H9 (cell line): ENCODE measurements at regions not wholly inside any gene's neighbourhood (a gene's known extent, or its start where the extent isn't known, plus 50 kb on each side); places are given as distances from the start of the nearest gene placed in this dataset.

Source experiments
- DNase-seq: peaks from one replicate; pipeline ENCODE4 v3.0.0-alpha.2; 2017
- H2AFZ ChIP-seq: one replicate; pipeline ENCODE4 v1.6.1; 2013; ENCODE audit warnings: mild to moderate bottlenecking, low read length, control low read depth, moderate library complexity
- H2AK5ac ChIP-seq: 2 replicates; pipeline ENCODE4 v1.6.1; 2013; ENCODE audit warnings: low read length, control low read depth, mixed read lengths; ENCODE audit not compliant: insufficient read length
- H2BK120ac ChIP-seq: one replicate; pipeline ENCODE4 v1.6.1; 2013; ENCODE audit warnings: low read depth, mild to moderate bottlenecking, low read length, control low read depth, inconsistent platforms; ENCODE audit not compliant: poor library complexity, severe bottlenecking
- H2BK12ac ChIP-seq: 2 replicates; pipeline ENCODE4 v1.6.1; 2013; ENCODE audit warnings: low read length, control low read depth, mixed read lengths, low read depth; ENCODE audit not compliant: insufficient read length
- H2BK15ac ChIP-seq: 2 replicates; pipeline ENCODE4 v1.6.1; 2013; ENCODE audit warnings: low read depth, low read length, control low read depth
- H2BK20ac ChIP-seq: one replicate; pipeline ENCODE4 v1.6.1; 2013; ENCODE audit warnings: low read depth, mild to moderate bottlenecking, low read length, control low read depth, inconsistent platforms; ENCODE audit not compliant: poor library complexity, severe bottlenecking
- H2BK5ac ChIP-seq: 2 replicates; pipeline ENCODE4 v1.6.1; 2013; ENCODE audit warnings: low read length, control low read depth, mixed read lengths; ENCODE audit not compliant: insufficient read length
- H3K14ac ChIP-seq: 2 replicates; pipeline ENCODE4 v1.6.1; 2013; ENCODE audit warnings: low read length, control low read depth; ENCODE audit not compliant: insufficient read depth
- H3K18ac ChIP-seq: 2 replicates; pipeline ENCODE4 v1.6.1; 2013; ENCODE audit warnings: low read depth, mild to moderate bottlenecking, mixed read lengths, low read length, control low read depth; ENCODE audit not compliant: insufficient read length
- H3K23ac ChIP-seq: 2 replicates; pipeline ENCODE4 v1.6.1; 2013; ENCODE audit warnings: low read length, control low read depth, mixed read lengths, low read depth; ENCODE audit not compliant: insufficient read length
- H3K23me2 ChIP-seq: 2 replicates; pipeline ENCODE4 v1.6.1; 2013; ENCODE audit warnings: low read depth, mild to moderate bottlenecking, mixed read lengths, low read length, control low read depth; ENCODE audit not compliant: insufficient read length, poor library complexity, severe bottlenecking
- H3K27ac ChIP-seq: 2 replicates; pipeline ENCODE4 v1.5.1; 2013; ENCODE audit warnings: low read length, control low read depth, mixed read lengths, low read depth; ENCODE audit not compliant: insufficient read length
- H3K27me3 ChIP-seq: 2 replicates; pipeline ENCODE4 v1.6.1; 2013; ENCODE audit warnings: low read length, control low read depth, inconsistent platforms; ENCODE audit not compliant: insufficient read depth
- H3K4ac ChIP-seq: 2 replicates; pipeline ENCODE4 v1.6.1; 2013; ENCODE audit warnings: low read depth, mild to moderate bottlenecking, control low read depth, inconsistent platforms, low read length, moderate library complexity
- H3K4me1 ChIP-seq: 2 replicates; pipeline ENCODE4 v1.6.1; 2013; ENCODE audit warnings: low read length, control low read depth, inconsistent platforms; ENCODE audit not compliant: insufficient read depth
- H3K4me2 ChIP-seq: 2 replicates; pipeline ENCODE4 v1.6.1; 2013; ENCODE audit warnings: low read length, control low read depth, mixed read lengths; ENCODE audit not compliant: insufficient read length, insufficient read depth
- H3K56ac ChIP-seq: 2 replicates; pipeline ENCODE4 v1.6.1; 2013; ENCODE audit warnings: low read depth, mild to moderate bottlenecking, mixed read lengths, low read length, control low read depth; ENCODE audit not compliant: insufficient read length
- H3K79me1 ChIP-seq: 2 replicates; pipeline ENCODE4 v1.6.1; 2013; ENCODE audit warnings: low read depth, mild to moderate bottlenecking, moderate library complexity, low read length, control low read depth, inconsistent platforms; ENCODE audit not compliant: insufficient read depth, poor library complexity, severe bottlenecking
- H3K79me2 ChIP-seq: 2 replicates; pipeline ENCODE4 v1.6.1; 2013; ENCODE audit warnings: low read length, control low read depth, inconsistent platforms; ENCODE audit not compliant: insufficient read depth
- H3K9ac ChIP-seq: 2 replicates; pipeline ENCODE4 v1.6.1; 2013; ENCODE audit warnings: low read length, control low read depth, mixed read lengths; ENCODE audit not compliant: insufficient read length; ENCODE audit errors: extremely low read depth
- H3K9me3 ChIP-seq: one replicate; pipeline ENCODE4 v1.6.1; 2013; ENCODE audit warnings: low read depth, low read length, inconsistent platforms; ENCODE audit not compliant: control insufficient read depth
- H3T11ph ChIP-seq: one replicate; pipeline ENCODE4 v1.6.1; 2013; ENCODE audit warnings: mild to moderate bottlenecking, low read length, control low read depth, inconsistent platforms
- H4K20me1 ChIP-seq: one replicate; pipeline ENCODE4 v1.6.1; 2013; ENCODE audit not compliant: control insufficient read depth, insufficient read length, insufficient read depth
- H4K5ac ChIP-seq: 2 replicates; pipeline ENCODE4 v1.6.1; 2013; ENCODE audit warnings: low read depth, mild to moderate bottlenecking, mixed read lengths, low read length, control low read depth; ENCODE audit not compliant: insufficient read length
- H4K8ac ChIP-seq: replicated peaks from 2 replicates; pipeline ENCODE4 v1.6.1; 2013; ENCODE audit warnings: low read length, control low read depth, mixed read lengths, low read depth; ENCODE audit not compliant: insufficient read length
- H4K91ac ChIP-seq: 2 replicates; pipeline ENCODE4 v1.6.1; 2013; ENCODE audit warnings: low read depth, mild to moderate bottlenecking, moderate library complexity, mixed read lengths, low read length, control low read depth; ENCODE audit not compliant: insufficient read length
- H3K27ac Mint-ChIP-seq, 3 experiments: 2 replicates in 2 of 3; 3 replicates in 1 of 3; pipeline ENCODE4 v1.8.0; 2020 to 2021; ENCODE audit warnings: mixed read lengths in 3 of 3, mild to moderate bottlenecking in 1 of 3, moderate library complexity in 1 of 3
- H3K27me3 Mint-ChIP-seq: 2 replicates; pipeline ENCODE4 v1.8.0; 2021; ENCODE audit warnings: low read depth, mild to moderate bottlenecking, moderate library complexity, mixed read lengths
- H3K36me3 Mint-ChIP-seq, 3 experiments: 2 replicates in 2 of 3; 3 replicates in 1 of 3; pipeline ENCODE4 v1.8.0; 2020 to 2021; ENCODE audit warnings: low read depth in 3 of 3, mixed read lengths in 3 of 3; ENCODE audit not compliant: insufficient read depth in 1 of 3
- H3K4me1 Mint-ChIP-seq, 2 experiments: 2 replicates each; pipeline ENCODE4 v1.8.0; 2020; ENCODE audit warnings: mixed read lengths in 2 of 2
- H3K4me3 Mint-ChIP-seq, 2 experiments: 2 replicates in 1 of 2; 3 replicates in 1 of 2; pipeline ENCODE4 v1.8.0; 2020 to 2021; ENCODE audit warnings: mild to moderate bottlenecking in 2 of 2, mixed read lengths in 2 of 2, moderate library complexity in 1 of 2
- H3K9me3 Mint-ChIP-seq, 2 experiments: 2 replicates in 1 of 2; 3 replicates in 1 of 2; pipeline ENCODE4 v1.8.0; 2020; ENCODE audit warnings: mild to moderate bottlenecking in 2 of 2, mixed read lengths in 2 of 2, moderate library complexity in 1 of 2
- WGBS: extraction: QIAGEN DNeasy Blood & Tissue Kit; methylation state at CpG from one replicate; pipeline ENCODE4 v1.1.7; 2013; ENCODE audit warnings: missing lambda C conversion rate, low lambda C conversion rate, mixed read lengths; ENCODE audit not compliant: insufficient read length; ENCODE audit errors: extremely low coverage; 5-methylcytosine and 5-hydroxymethylcytosine counted together
- TF ChIP-seq, protein P1 (sequence below): fragments of 200-600 bp; sonication (generic); conservative IDR thresholded peaks from 3 replicates; pipeline ENCODE4 v1.8.0; 2021; ENCODE audit warnings: antibody characterized with exemption, mild to moderate bottlenecking

GRCh38 chr4:125004676-125005075 lies 292.1 kb upstream of the ANKRD50 start:
- no peaks in the 10 kb centered on the region for H3K79me2 ChIP-seq
- no peak overlapping the region for H2BK120ac ChIP-seq
- no peak overlapping the region for H2BK5ac ChIP-seq
- no peak overlapping the region for H3K27ac ChIP-seq
- H3K14ac ChIP-seq: no peak overlapping the region
- TF ChIP-seq, protein P1, sequence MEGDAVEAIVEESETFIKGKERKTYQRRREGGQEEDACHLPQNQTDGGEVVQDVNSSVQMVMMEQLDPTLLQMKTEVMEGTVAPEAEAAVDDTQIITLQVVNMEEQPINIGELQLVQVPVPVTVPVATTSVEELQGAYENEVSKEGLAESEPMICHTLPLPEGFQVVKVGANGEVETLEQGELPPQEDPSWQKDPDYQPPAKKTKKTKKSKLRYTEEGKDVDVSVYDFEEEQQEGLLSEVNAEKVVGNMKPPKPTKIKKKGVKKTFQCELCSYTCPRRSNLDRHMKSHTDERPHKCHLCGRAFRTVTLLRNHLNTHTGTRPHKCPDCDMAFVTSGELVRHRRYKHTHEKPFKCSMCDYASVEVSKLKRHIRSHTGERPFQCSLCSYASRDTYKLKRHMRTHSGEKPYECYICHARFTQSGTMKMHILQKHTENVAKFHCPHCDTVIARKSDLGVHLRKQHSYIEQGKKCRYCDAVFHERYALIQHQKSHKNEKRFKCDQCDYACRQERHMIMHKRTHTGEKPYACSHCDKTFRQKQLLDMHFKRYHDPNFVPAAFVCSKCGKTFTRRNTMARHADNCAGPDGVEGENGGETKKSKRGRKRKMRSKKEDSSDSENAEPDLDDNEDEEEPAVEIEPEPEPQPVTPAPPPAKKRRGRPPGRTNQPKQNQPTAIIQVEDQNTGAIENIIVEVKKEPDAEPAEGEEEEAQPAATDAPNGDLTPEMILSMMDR: no peak
- no peak overlapping the region for H2BK12ac ChIP-seq
- H3K9me3 ChIP-seq: no peaks in the 10 kb centered on the region
- WGBS: no CpG with 5 or more reads among the region's 3 CpGs
- Mint-ChIP-seq H3K4me1 (peaks cover 0 to 7% of the 10 kb centered on the region in 2 experiments; a peak in 1 of 4 replicates), H3K9me3 (peaks cover 7 to 10% of the 10 kb centered on the region in 2 experiments), H3K27ac (no peak overlapping the region), H3K4me3 (no peak overlapping the region), H3K27me3 (no peaks in the 10 kb centered on the region), H3K36me3 (peaks cover 0 to 9% (median 8%) of the 10 kb centered on the region in 3 experiments; a peak in 6 of 7 replicates)
- H3T11ph ChIP-seq: no peak overlapping the region
- no peaks in the 10 kb centered on the region for H3K27me3 ChIP-seq
- H3K4ac ChIP-seq: no peak overlapping the region
- no peaks in the 10 kb centered on the region for H3K4me1 ChIP-seq
- H4K91ac ChIP-seq: no peak overlapping the region
- no peaks in the 10 kb centered on the region for H3K23me2 ChIP-seq
- H4K8ac ChIP-seq: no peak overlapping the region
- H2AFZ ChIP-seq: no peak overlapping the region
- no peak overlapping the region for H2AK5ac ChIP-seq
- no peak overlapping the region for H2BK20ac ChIP-seq
- no peak overlapping the region for H3K18ac ChIP-seq
- DNase-seq: no peak
- H3K79me1 ChIP-seq: no peaks in the 10 kb centered on the region
- no peak overlapping the region for H3K56ac ChIP-seq
- H3K4me2 ChIP-seq: no peak overlapping the region
- no peak overlapping the region for H3K9ac ChIP-seq
- H4K20me1 ChIP-seq: no peaks in the 10 kb centered on the region
- H4K5ac ChIP-seq: no peak overlapping the region
- no peak overlapping the region for H2BK15ac ChIP-seq
- no peak overlapping the region for H3K23ac ChIP-seq
